A549 (cell line): ENCODE measurements at regions not wholly inside any gene's neighbourhood (a gene's known extent, or its start where the extent isn't known, plus 50 kb on each side); places are given as distances from the start of the nearest gene placed in this dataset.
A peak's percentile ranks its signal among the peaks of the same experiment; 100 is the strongest.
"Not testable (repeated sequence)": the region's sequence is repeated elsewhere in the genome, so short reads cannot be mapped to it uniquely, and the experiment has no call there.

Experiments
- ATAC-seq, 2 experiments: fragments of 200-7000 bp in 1 of 2; fragments of >200 bp in 1 of 2; cut with Nextera tagmentation in 1 of 2; cut with Tn5 transposase in 1 of 2; 3 replicates each; pipeline versions ENCODE4 v1.8.0 to v1.9.1; 2018 to 2020; ENCODE audit warnings: mild to moderate bottlenecking in 1 of 2, moderate library complexity in 1 of 2
- CTCF ChIA-PET: fragments of 300-600 bp; sonication (Branson Sonifier 250); formaldehyde crosslinking; extraction: SDS; loops from one replicate; lab custom pipeline; 2021; ENCODE audit warnings: antibody characterized with exemption, inconsistent platforms; lab: Yijun Ruan, JAX
- POLR2A ChIA-PET: fragments of 350-600 bp; formaldehyde crosslinking; extraction: SDS; loops from one replicate; lab custom pipeline; 2021; ENCODE audit warnings: antibody characterized with exemption, inconsistent platforms; lab: Yijun Ruan, JAX
- DNase-seq, 2 experiments: peaks; one replicate each; pipeline versions ENCODE4 v3.0.0 to v3.0.0-alpha.2; 2011 to 2016; ENCODE audit warnings: low read depth in 1 of 2, low spot score in 1 of 2
- FAIRE-seq: peaks from 2 replicates; lab custom pipeline; 2011; peaks lifted over from hg19 to GRCh38; lab: Jason Lieb, UNC
- H3K27ac ChIP-seq, 2 experiments: fragments of >200 bp; sonication (Bioruptor Twin); formaldehyde crosslinking; 3 replicates each; pipeline ENCODE4 v1.5.1; 2016 to 2017
- H3K4me1 ChIP-seq: fragments of >200 bp; sonication (Bioruptor Twin); formaldehyde crosslinking; 3 replicates; pipeline ENCODE4 v1.6.1; 2016
- H3K4me2 ChIP-seq: fragments of >200 bp; sonication (Bioruptor Twin); formaldehyde crosslinking; 3 replicates; pipeline ENCODE4 v1.6.1; 2016
- H3K4me3 ChIP-seq: fragments of >200 bp; sonication (Bioruptor Twin); formaldehyde crosslinking; 3 replicates; pipeline ENCODE4 v1.5.1; 2016
- H3K9me3 ChIP-seq: fragments of >200 bp; sonication (Bioruptor Twin); formaldehyde crosslinking; 3 replicates; pipeline ENCODE4 v1.6.1; 2016
- EHMT2 ChIP-seq: fragments of 200-600 bp; sonication (generic); IDR thresholded peaks from 2 replicates; pipeline ENCODE4 v1.6.1; 2016; ENCODE audit warnings: antibody characterized with exemption, low read depth, mild to moderate bottlenecking, moderate library complexity
- FOSB ChIP-seq: fragments of 250-450 bp; sonication (Bioruptor Pico); IDR thresholded peaks from 2 replicates; pipeline ENCODE4 v1.5.0; 2020; ENCODE audit warnings: mild to moderate bottlenecking, moderate library complexity
- FOSL2 ChIP-seq, 2 experiments: fragments of 450-650 bp in 1 of 2; fragments of >200 bp in 1 of 2; sonication (Bioruptor Twin) in 1 of 2; formaldehyde crosslinking; IDR thresholded peaks; 2 replicates each; pipeline versions ENCODE4 v1.5.0 to v1.6.1; 2016 to 2020; ENCODE audit warnings: mild to moderate bottlenecking in 1 of 2, moderate library complexity in 1 of 2
- GATA3 ChIP-seq: IDR thresholded peaks from 2 replicates; pipeline ENCODE4 v1.6.1; 2012; ENCODE audit warnings: borderline replicate concordance
- HOXB13 ChIP-seq: fragments of 250-450 bp; sonication (Bioruptor Pico); IDR thresholded peaks from 2 replicates; pipeline ENCODE4 v1.5.0; 2020; ENCODE audit warnings: low read depth, mild to moderate bottlenecking, moderate library complexity
- HOXB5 ChIP-seq: fragments of 250-450 bp; sonication (Bioruptor Pico); IDR thresholded peaks from 2 replicates; pipeline ENCODE4 v1.5.0; 2020; ENCODE audit warnings: mild to moderate bottlenecking, moderate library complexity
- JUNB ChIP-seq: fragments of >200 bp; sonication (Bioruptor Twin); formaldehyde crosslinking; IDR thresholded peaks from 2 replicates; pipeline ENCODE4 v1.6.1; 2016
- KDM5A ChIP-seq: fragments of 200-600 bp; sonication (generic); IDR thresholded peaks from 2 replicates; pipeline ENCODE4 v1.6.1; 2016; ENCODE audit warnings: antibody characterized with exemption, mild to moderate bottlenecking
- MYC ChIP-seq: IDR thresholded peaks from 2 replicates; pipeline ENCODE4 v1.6.1; 2012; ENCODE audit warnings: mild to moderate bottlenecking, inconsistent platforms, low read length, improper control_type of control experiment, borderline replicate concordance
- PHF8 ChIP-seq: fragments of 200-600 bp; sonication (generic); IDR thresholded peaks from 2 replicates; pipeline ENCODE4 v1.6.1; 2016; ENCODE audit warnings: low read depth, mild to moderate bottlenecking, antibody characterized with exemption, moderate library complexity, borderline replicate concordance
- RCOR1 ChIP-seq: fragments of 150-350 bp; IDR thresholded peaks from 2 replicates; pipeline ENCODE4 v1.6.1; 2014; ENCODE audit warnings: antibody characterized with exemption, low read length, low read depth
- RFX5 ChIP-seq: fragments of 450-650 bp; IDR thresholded peaks from 2 replicates; pipeline ENCODE4 v1.7.1; 2014; ENCODE audit warnings: antibody characterized with exemption, mild to moderate bottlenecking, moderate library complexity
- SMC3 ChIP-seq: fragments of >200 bp; sonication (Bioruptor Twin); formaldehyde crosslinking; IDR thresholded peaks from 3 replicates; pipeline ENCODE4 v1.6.1; 2018; ENCODE audit warnings: inconsistent platforms
- TFCP2L1 ChIP-seq: fragments of 250-450 bp; sonication (Bioruptor Pico); IDR thresholded peaks from 2 replicates; pipeline ENCODE4 v1.5.0; 2021; ENCODE audit warnings: mild to moderate bottlenecking
- WGBS: methylation state at CpG from one replicate; pipeline ENCODE4 v1.1.6; 2017; ENCODE audit errors: missing lambda C conversion rate; 5-methylcytosine and 5-hydroxymethylcytosine counted together
- TF ChIP-seq, protein P1 (sequence below): IDR thresholded peaks from 2 replicates; pipeline ENCODE4 v1.6.1; 2012
- TF ChIP-seq, protein P2 (sequence below): fragments of >200 bp; sonication (Bioruptor Twin); formaldehyde crosslinking; IDR thresholded peaks from 3 replicates; pipeline ENCODE4 v1.5.1; 2016
- TF ChIP-seq, protein P3 (sequence below): fragments of 450-650 bp; IDR thresholded peaks from 2 replicates; pipeline ENCODE4 v1.6.1; 2014; ENCODE audit warnings: antibody characterized with exemption

DNA sequence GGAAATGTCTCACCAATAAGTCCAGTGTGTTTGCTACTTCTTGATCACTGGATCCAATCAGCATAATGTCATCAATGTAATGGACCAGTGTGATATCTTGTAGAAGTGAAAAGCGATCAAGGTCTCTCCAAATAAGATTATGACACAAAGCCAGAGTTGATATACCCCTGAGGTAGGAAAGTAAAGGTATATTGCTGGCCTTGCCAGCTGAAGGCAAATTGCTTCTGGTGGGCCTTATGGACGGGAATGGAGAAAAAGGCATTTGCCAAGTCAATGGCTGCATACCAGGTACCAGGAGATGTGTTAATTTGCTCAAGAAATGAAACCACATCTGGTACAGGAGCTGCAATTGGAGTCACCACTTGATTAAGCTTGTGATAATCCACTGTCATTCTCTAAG lies 158.5 kb downstream of the CYP26A1 start:
- CTCF ChIA-PET: interaction anchor here (1.1 kb wide), 1 partner anchor 10 kb away, joined by 3 read pairs; no protein-coding TSS in a partner anchor
- POLR2A ChIA-PET, ATAC-seq, DNase-seq, H3K4me2 ChIP-seq, H3K9me3 ChIP-seq, H3K27ac ChIP-seq, H3K4me3 ChIP-seq, FAIRE-seq: not testable (repeated sequence)
- H3K4me1 ChIP-seq: peaks cover 12% of the 10 kb centered on the region; the same call in 2 of the 3 replicates
- 62% methylated on average over 2 of the region's 2 CpGs for WGBS

DNA sequence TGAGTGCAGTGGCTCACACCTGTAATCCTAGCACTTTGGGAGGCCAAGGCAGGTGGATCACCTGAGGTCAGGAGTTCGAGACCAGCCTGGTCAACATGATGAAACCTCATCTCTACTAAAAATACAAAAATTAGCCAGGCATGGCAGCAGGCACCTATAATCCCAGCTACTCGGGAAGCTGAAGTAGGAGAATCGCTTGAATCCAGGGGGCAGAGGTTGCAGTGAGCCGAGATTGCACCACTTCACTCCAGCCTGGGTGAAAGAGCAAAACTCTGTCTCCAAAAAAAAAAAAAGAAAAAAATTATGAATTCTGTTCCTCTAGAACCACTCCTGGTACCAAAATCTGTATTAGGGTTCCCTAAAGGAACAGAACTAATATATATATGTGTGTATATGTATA lies 161.2 kb downstream of the CYP26A1 start:
- H3K4me1 ChIP-seq: peaks cover 12% of the 10 kb centered on the region; the same call in 2 of the 3 replicates
- H3K27ac ChIP-seq, ATAC-seq, FAIRE-seq, POLR2A ChIA-PET, H3K4me2 ChIP-seq, H3K9me3 ChIP-seq, H3K4me3 ChIP-seq, DNase-seq: not testable (repeated sequence)
- WGBS: 76% methylated on average over 4 of the region's 4 CpGs
- CTCF ChIA-PET: interaction anchor here (1.2 to 1.6 kb wide), 2 partner anchors 11 to 146 kb away, joined by 3 to 7 read pairs; no protein-coding TSS in a partner anchor

GRCh38 chr10:93235686-93236085 lies 162.0 kb downstream of the CYP26A1 start:
- ATAC-seq: peak in 1 of 2 experiments; percentile 61; a peak in 4 of 6 replicates
- POLR2A ChIA-PET: interaction anchor here (0.6 kb wide), 2 partner anchors 80 to 234 kb away, joined by 3 read pairs; no protein-coding TSS in a partner anchor
- no peaks in the 10 kb centered on the region for H3K9me3 ChIP-seq
- TF ChIP-seq MYC (no peak), PHF8 (no peak), EHMT2 (no peak), JUNB (no peak), RCOR1 (no peak), TFCP2L1 (CRISPR knock-in tag) (no peak), FOSB (CRISPR knock-in tag) (no peak), HOXB13 (CRISPR knock-in tag) (no peak), SMC3 (no peak), KDM5A (no peak), FOSL2 (IDR thresholded peaks at IDR 0.05) (no peak), FOSL2 (CRISPR knock-in tag; IDR thresholded peaks at IDR 0.05) (no peak), GATA3 (no peak), HOXB5 (CRISPR knock-in tag) (no peak), RFX5 (no peak)
- TF ChIP-seq, protein P1, sequence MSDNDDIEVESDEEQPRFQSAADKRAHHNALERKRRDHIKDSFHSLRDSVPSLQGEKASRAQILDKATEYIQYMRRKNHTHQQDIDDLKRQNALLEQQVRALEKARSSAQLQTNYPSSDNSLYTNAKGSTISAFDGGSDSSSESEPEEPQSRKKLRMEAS: no peak
- TF ChIP-seq, protein P2, sequence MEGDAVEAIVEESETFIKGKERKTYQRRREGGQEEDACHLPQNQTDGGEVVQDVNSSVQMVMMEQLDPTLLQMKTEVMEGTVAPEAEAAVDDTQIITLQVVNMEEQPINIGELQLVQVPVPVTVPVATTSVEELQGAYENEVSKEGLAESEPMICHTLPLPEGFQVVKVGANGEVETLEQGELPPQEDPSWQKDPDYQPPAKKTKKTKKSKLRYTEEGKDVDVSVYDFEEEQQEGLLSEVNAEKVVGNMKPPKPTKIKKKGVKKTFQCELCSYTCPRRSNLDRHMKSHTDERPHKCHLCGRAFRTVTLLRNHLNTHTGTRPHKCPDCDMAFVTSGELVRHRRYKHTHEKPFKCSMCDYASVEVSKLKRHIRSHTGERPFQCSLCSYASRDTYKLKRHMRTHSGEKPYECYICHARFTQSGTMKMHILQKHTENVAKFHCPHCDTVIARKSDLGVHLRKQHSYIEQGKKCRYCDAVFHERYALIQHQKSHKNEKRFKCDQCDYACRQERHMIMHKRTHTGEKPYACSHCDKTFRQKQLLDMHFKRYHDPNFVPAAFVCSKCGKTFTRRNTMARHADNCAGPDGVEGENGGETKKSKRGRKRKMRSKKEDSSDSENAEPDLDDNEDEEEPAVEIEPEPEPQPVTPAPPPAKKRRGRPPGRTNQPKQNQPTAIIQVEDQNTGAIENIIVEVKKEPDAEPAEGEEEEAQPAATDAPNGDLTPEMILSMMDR: no peak
- TF ChIP-seq, protein P3, sequence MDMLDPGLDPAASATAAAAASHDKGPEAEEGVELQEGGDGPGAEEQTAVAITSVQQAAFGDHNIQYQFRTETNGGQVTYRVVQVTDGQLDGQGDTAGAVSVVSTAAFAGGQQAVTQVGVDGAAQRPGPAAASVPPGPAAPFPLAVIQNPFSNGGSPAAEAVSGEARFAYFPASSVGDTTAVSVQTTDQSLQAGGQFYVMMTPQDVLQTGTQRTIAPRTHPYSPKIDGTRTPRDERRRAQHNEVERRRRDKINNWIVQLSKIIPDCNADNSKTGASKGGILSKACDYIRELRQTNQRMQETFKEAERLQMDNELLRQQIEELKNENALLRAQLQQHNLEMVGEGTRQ: no peak
- TF ChIP-seq, all 56 proteins: peak for 0
- FAIRE-seq (no peak), DNase-seq (peak in 1 of 2 experiments; percentile 48)
- Histone ChIP-seq H3K4me3 (no peak overlapping the region), H3K4me2 (0 out of 3 replicates have a peak overlapping the region, but pooled peaks have one; percentile 1), H3K27ac (no peak overlapping the region), H3K4me1 (peaks cover 12% of the 10 kb centered on the region; the same call in 2 of the 3 replicates)
- WGBS: 26% methylated on average over 3 of the region's 3 CpGs
- CTCF ChIA-PET: interaction anchor here (1.6 kb wide), 1 partner anchor 12 kb away, joined by 7 read pairs; no protein-coding TSS in a partner anchor
